DND-41 (cell line): ENCODE measurements at regions not wholly inside any gene's neighbourhood (a gene's known extent, or its start where the extent isn't known, plus 50 kb on each side); places are given as distances from the start of the nearest gene placed in this dataset.

ENCODE experiments used
- EZH2 ChIP-seq: IDR thresholded peaks from 3 replicates; pipeline ENCODE4 v1.6.1; 2012; ENCODE audit warnings: borderline replicate concordance, low read depth, mild to moderate bottlenecking, moderate library complexity, low read length, inconsistent platforms; ENCODE audit not compliant: severe bottlenecking
- TF ChIP-seq, protein P1 (sequence below): IDR thresholded peaks from 2 replicates; pipeline ENCODE4 v1.5.1; 2012; ENCODE audit warnings: borderline replicate concordance, low read length, moderate library complexity, mild to moderate bottlenecking; ENCODE audit not compliant: poor library complexity, severe bottlenecking; ENCODE audit errors: extremely low read depth

DNA sequence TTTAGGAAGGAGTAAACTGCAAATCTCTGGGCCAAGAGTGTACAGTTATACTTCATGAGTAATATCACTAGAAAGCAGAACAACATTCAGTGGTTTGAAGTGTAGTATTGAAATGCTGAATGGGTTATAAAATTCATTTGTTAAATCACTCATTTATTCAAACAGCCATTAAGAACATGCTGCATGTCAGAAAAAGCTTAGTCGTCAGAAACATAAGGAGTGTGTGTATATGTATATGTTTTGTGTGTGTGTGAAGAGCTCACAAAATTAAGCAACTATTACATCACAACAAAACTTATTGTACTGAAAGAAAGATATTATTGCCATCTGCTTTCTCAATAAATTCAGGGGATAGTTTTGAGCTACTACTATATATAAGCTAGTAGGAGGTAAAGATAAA lies 165.4 kb upstream of the PCDH9 start:
- TF ChIP-seq, protein P1, sequence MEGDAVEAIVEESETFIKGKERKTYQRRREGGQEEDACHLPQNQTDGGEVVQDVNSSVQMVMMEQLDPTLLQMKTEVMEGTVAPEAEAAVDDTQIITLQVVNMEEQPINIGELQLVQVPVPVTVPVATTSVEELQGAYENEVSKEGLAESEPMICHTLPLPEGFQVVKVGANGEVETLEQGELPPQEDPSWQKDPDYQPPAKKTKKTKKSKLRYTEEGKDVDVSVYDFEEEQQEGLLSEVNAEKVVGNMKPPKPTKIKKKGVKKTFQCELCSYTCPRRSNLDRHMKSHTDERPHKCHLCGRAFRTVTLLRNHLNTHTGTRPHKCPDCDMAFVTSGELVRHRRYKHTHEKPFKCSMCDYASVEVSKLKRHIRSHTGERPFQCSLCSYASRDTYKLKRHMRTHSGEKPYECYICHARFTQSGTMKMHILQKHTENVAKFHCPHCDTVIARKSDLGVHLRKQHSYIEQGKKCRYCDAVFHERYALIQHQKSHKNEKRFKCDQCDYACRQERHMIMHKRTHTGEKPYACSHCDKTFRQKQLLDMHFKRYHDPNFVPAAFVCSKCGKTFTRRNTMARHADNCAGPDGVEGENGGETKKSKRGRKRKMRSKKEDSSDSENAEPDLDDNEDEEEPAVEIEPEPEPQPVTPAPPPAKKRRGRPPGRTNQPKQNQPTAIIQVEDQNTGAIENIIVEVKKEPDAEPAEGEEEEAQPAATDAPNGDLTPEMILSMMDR, result no peak
- no peak for TF ChIP-seq EZH2
